ENCODE measurements at regions not wholly inside any gene's neighbourhood (a gene's known extent, or its start where the extent isn't known, plus 50 kb on each side); places are given as distances from the start of the nearest gene placed in this dataset.

GRCh38 chr13:90402613-90403012, 944.9 kb upstream of the MIR17HG start:
- H3K36me3 ChIP-seq (ENCODE audit: control insufficient read depth in 2 of 2, insufficient read depth in 2 of 2, low read length in 1 of 2), result no peaks in the 10 kb centered on the region
- H3K9me3 ChIP-seq (ENCODE audit: control insufficient read depth in 2 of 2, insufficient read depth in 1 of 2, low read length in 1 of 2), result peaks cover 3 to 16% of the 10 kb centered on the region in 2 donors
- H3K27me3 ChIP-seq (ENCODE audit: control insufficient read depth in 2 of 2, insufficient read depth in 1 of 2, low read length in 1 of 2), result no peaks in the 10 kb centered on the region
- H3K27ac ChIP-seq (ENCODE audit: low read depth in 1 of 2, low read length in 1 of 2), result no peak overlapping the region
- DNase-seq (ENCODE audit: low read depth in 6 of 9, low spot score in 9 of 9), result no peak
- H3K4me3 ChIP-seq (ENCODE audit: low read length in 2 of 2), result no peak overlapping the region
- WGBS, result 95% methylated on average over 1 of the region's 1 CpG
- no peaks in the 10 kb centered on the region for H3K4me1 ChIP-seq (ENCODE audit: control insufficient read depth in 2 of 2, insufficient read depth in 2 of 2, low read length in 2 of 2)

- Histone ChIP-seq H3K27ac (ENCODE audit: low read depth in 1 of 2, low read length in 1 of 2) (no peak overlapping the region), H3K9me3 (ENCODE audit: control insufficient read depth in 2 of 2, insufficient read depth in 1 of 2, low read length in 1 of 2) (peaks cover 3 to 16% of the 10 kb centered on the region in 2 donors), H3K4me1 (ENCODE audit: control insufficient read depth in 2 of 2, insufficient read depth in 2 of 2, low read length in 2 of 2) (no peaks in the 10 kb centered on the region), H3K27me3 (ENCODE audit: control insufficient read depth in 2 of 2, insufficient read depth in 1 of 2, low read length in 1 of 2) (no peaks in the 10 kb centered on the region), H3K4me3 (ENCODE audit: low read length in 2 of 2) (no peak overlapping the region), H3K36me3 (ENCODE audit: control insufficient read depth in 2 of 2, insufficient read depth in 2 of 2, low read length in 1 of 2) (no peaks in the 10 kb centered on the region)
- WGBS, result 97% methylated on average over 14 of the region's 14 CpGs
- DNase-seq (ENCODE audit: low read depth in 6 of 9, low spot score in 9 of 9), result no peak
Measured at GRCh38 chr13:90403330-90404082, 944.0 kb upstream of the MIR17HG start.

- no peaks in the 10 kb centered on the region for H3K36me3 ChIP-seq (ENCODE audit: control insufficient read depth in 2 of 2, insufficient read depth in 2 of 2, low read length in 1 of 2)
- H3K27me3 ChIP-seq (ENCODE audit: control insufficient read depth in 2 of 2, insufficient read depth in 1 of 2, low read length in 1 of 2), result no peaks in the 10 kb centered on the region
- 93% methylated on average over 1 of the region's 1 CpG for WGBS
- DNase-seq (ENCODE audit: low read depth in 6 of 9, low spot score in 9 of 9), result no peak
- peaks cover 3 to 16% of the 10 kb centered on the region in 2 donors for H3K9me3 ChIP-seq (ENCODE audit: control insufficient read depth in 2 of 2, insufficient read depth in 1 of 2, low read length in 1 of 2)
- H3K27ac ChIP-seq (ENCODE audit: low read depth in 1 of 2, low read length in 1 of 2), result no peak overlapping the region
- H3K4me3 ChIP-seq (ENCODE audit: low read length in 2 of 2), result no peak overlapping the region
- H3K4me1 ChIP-seq (ENCODE audit: control insufficient read depth in 2 of 2, insufficient read depth in 2 of 2, low read length in 2 of 2), result no peaks in the 10 kb centered on the region
Measured at GRCh38 chr13:90405301-90405700, 942.2 kb upstream of the MIR17HG start.

- no peak for DNase-seq (ENCODE audit: low read depth in 6 of 9, low spot score in 9 of 9)
- Histone ChIP-seq H3K36me3 (ENCODE audit: control insufficient read depth in 2 of 2, insufficient read depth in 2 of 2, low read length in 1 of 2) (no peaks in the 10 kb centered on the region), H3K9me3 (ENCODE audit: control insufficient read depth in 2 of 2, insufficient read depth in 1 of 2, low read length in 1 of 2) (no peaks in the 10 kb centered on the region), H3K27ac (ENCODE audit: low read depth in 1 of 2, low read length in 1 of 2) (no peak overlapping the region), H3K4me3 (ENCODE audit: low read length in 2 of 2) (no peak overlapping the region), H3K27me3 (ENCODE audit: control insufficient read depth in 2 of 2, insufficient read depth in 1 of 2, low read length in 1 of 2) (no peaks in the 10 kb centered on the region), H3K4me1 (ENCODE audit: control insufficient read depth in 2 of 2, insufficient read depth in 2 of 2, low read length in 2 of 2) (no peaks in the 10 kb centered on the region)
- WGBS, result 73% methylated on average over 2 of the region's 2 CpGs
Measured at GRCh38 chr13:90412980-90413379, 934.5 kb upstream of the MIR17HG start.

DNA sequence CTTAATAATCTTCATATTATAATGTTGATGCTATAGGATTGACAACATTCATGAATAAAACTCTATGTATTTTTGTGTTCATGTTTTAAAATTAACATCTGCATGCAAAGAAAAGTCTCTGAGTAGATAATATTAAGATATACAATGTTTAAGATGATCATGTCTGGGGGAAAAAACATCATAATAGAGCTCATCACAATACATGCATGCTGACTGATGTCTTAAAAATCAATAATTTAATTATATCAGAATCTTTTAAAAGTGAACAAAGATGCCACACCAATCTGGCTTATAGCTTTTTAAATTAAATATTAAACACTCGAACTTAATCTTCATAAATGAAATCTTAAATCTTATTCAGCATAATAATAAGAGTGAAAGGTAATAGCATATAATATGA, 933.9 kb upstream of the MIR17HG start:
- H3K4me3 ChIP-seq (ENCODE audit: low read length in 2 of 2), result no peak overlapping the region
- WGBS, result 0% methylated on average over 1 of the region's 1 CpG

GRCh38 chr13:90414691-90415596, 932.5 kb upstream of the MIR17HG start:
- H3K27me3 ChIP-seq (ENCODE audit: control insufficient read depth in 2 of 2, insufficient read depth in 1 of 2, low read length in 1 of 2), result no peaks in the 10 kb centered on the region
- H3K4me1 ChIP-seq (ENCODE audit: control insufficient read depth in 2 of 2, insufficient read depth in 2 of 2, low read length in 2 of 2), result no peaks in the 10 kb centered on the region
- no peaks in the 10 kb centered on the region for H3K36me3 ChIP-seq (ENCODE audit: control insufficient read depth in 2 of 2, insufficient read depth in 2 of 2, low read length in 1 of 2)
- no peak for DNase-seq (ENCODE audit: low read depth in 6 of 9, low spot score in 9 of 9)
- no peak overlapping the region for H3K27ac ChIP-seq (ENCODE audit: low read depth in 1 of 2, low read length in 1 of 2)
- peaks cover 0 to 4% of the 10 kb centered on the region in 2 donors for H3K9me3 ChIP-seq (ENCODE audit: control insufficient read depth in 2 of 2, insufficient read depth in 1 of 2, low read length in 1 of 2)
- WGBS, result 95% methylated on average over 3 of the region's 3 CpGs
- no peak overlapping the region for H3K4me3 ChIP-seq (ENCODE audit: low read length in 2 of 2)

More for the DNA sequence above, 933.9 kb upstream of the MIR17HG start:
- Histone ChIP-seq H3K27me3 (ENCODE audit: control insufficient read depth in 2 of 2, insufficient read depth in 1 of 2, low read length in 1 of 2) (no peaks in the 10 kb centered on the region), H3K4me1 (ENCODE audit: control insufficient read depth in 2 of 2, insufficient read depth in 2 of 2, low read length in 2 of 2) (no peaks in the 10 kb centered on the region), H3K27ac (ENCODE audit: low read depth in 1 of 2, low read length in 1 of 2) (no peak overlapping the region), H3K9me3 (ENCODE audit: control insufficient read depth in 2 of 2, insufficient read depth in 1 of 2, low read length in 1 of 2) (no peaks in the 10 kb centered on the region), H3K36me3 (ENCODE audit: control insufficient read depth in 2 of 2, insufficient read depth in 2 of 2, low read length in 1 of 2) (no peaks in the 10 kb centered on the region)
- no peak for DNase-seq (ENCODE audit: low read depth in 6 of 9, low spot score in 9 of 9)

DNA sequence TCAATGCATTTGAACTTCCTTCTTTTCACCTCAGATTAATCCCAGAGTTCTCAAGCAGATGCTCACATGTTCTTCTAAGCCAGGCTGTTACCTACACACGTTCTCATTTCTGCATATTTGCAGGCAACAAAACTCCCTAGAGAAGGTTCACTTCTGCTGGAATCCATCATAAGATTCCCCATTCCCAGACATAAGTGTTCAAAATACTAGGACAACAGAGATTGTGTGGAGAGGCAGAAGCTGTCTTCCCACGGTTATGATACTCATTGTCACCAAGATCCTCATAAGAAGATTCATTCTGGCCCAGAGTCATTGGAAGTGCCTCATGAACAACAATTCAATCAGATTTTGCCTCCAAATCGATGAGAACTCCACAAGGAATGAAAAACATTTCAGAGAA, 931.6 kb upstream of the MIR17HG start:
- WGBS, result 73% methylated on average over 3 of the region's 3 CpGs
- H3K4me1 ChIP-seq (ENCODE audit: control insufficient read depth in 2 of 2, insufficient read depth in 2 of 2, low read length in 2 of 2), result no peaks in the 10 kb centered on the region

GRCh38 chr13:90416519-90416918, 931.0 kb upstream of the MIR17HG start:
- H3K27me3 ChIP-seq (ENCODE audit: control insufficient read depth in 2 of 2, insufficient read depth in 1 of 2, low read length in 1 of 2), result no peaks in the 10 kb centered on the region
- no peaks in the 10 kb centered on the region for H3K36me3 ChIP-seq (ENCODE audit: control insufficient read depth in 2 of 2, insufficient read depth in 2 of 2, low read length in 1 of 2)
- peaks cover 0 to 4% of the 10 kb centered on the region in 2 donors for H3K9me3 ChIP-seq (ENCODE audit: control insufficient read depth in 2 of 2, insufficient read depth in 1 of 2, low read length in 1 of 2)
- H3K4me3 ChIP-seq (ENCODE audit: low read length in 2 of 2), result no peak overlapping the region
- H3K27ac ChIP-seq (ENCODE audit: low read depth in 1 of 2, low read length in 1 of 2), result no peak overlapping the region
- 90% methylated on average over 5 of the region's 5 CpGs for WGBS
- no peak for DNase-seq (ENCODE audit: low read depth in 6 of 9, low spot score in 9 of 9)
- H3K4me1 ChIP-seq (ENCODE audit: control insufficient read depth in 2 of 2, insufficient read depth in 2 of 2, low read length in 2 of 2), result no peaks in the 10 kb centered on the region

More for the DNA sequence above, 931.6 kb upstream of the MIR17HG start:
- Histone ChIP-seq H3K27ac (ENCODE audit: low read depth in 1 of 2, low read length in 1 of 2) (no peak overlapping the region), H3K27me3 (ENCODE audit: control insufficient read depth in 2 of 2, insufficient read depth in 1 of 2, low read length in 1 of 2) (no peaks in the 10 kb centered on the region), H3K9me3 (ENCODE audit: control insufficient read depth in 2 of 2, insufficient read depth in 1 of 2, low read length in 1 of 2) (peaks cover 0 to 4% of the 10 kb centered on the region in 2 donors), H3K36me3 (ENCODE audit: control insufficient read depth in 2 of 2, insufficient read depth in 2 of 2, low read length in 1 of 2) (no peaks in the 10 kb centered on the region), H3K4me3 (ENCODE audit: low read length in 2 of 2) (no peak overlapping the region)
- no peak for DNase-seq (ENCODE audit: low read depth in 6 of 9, low spot score in 9 of 9)

DNA sequence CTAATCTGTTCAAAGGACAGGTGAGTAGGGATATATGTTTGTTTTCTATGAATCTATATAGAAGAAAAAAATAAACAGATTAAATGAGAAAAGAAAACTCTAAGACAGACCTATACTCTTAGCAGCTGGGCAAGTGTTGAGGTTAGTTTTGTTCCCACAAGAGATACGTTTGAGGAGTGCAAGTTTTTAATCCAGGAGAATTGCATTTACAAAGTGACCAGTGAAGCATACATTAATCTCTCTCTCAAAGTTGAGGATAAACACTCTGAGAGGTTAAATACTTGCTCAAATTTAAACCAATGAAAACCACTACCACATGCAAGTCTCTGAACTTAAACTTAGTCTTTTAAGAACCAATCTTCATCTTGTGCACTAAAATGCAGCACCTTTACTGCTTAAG, 930.5 kb upstream of the MIR17HG start:
- DNase-seq (ENCODE audit: low read depth in 6 of 9, low spot score in 9 of 9), result no peak
- Histone ChIP-seq H3K27ac (ENCODE audit: low read depth in 1 of 2, low read length in 1 of 2) (no peak overlapping the region), H3K9me3 (ENCODE audit: control insufficient read depth in 2 of 2, insufficient read depth in 1 of 2, low read length in 1 of 2) (peaks cover 0 to 4% of the 10 kb centered on the region in 2 donors), H3K4me3 (ENCODE audit: low read length in 2 of 2) (no peak overlapping the region), H3K4me1 (ENCODE audit: control insufficient read depth in 2 of 2, insufficient read depth in 2 of 2, low read length in 2 of 2) (no peaks in the 10 kb centered on the region), H3K27me3 (ENCODE audit: control insufficient read depth in 2 of 2, insufficient read depth in 1 of 2, low read length in 1 of 2) (no peaks in the 10 kb centered on the region), H3K36me3 (ENCODE audit: control insufficient read depth in 2 of 2, insufficient read depth in 2 of 2, low read length in 1 of 2) (no peaks in the 10 kb centered on the region)
- 87% methylated on average over 1 of the region's 1 CpG for WGBS

Measured in thymus (tissue), 11 donors.